CD8-positive, alpha-beta memory T cell (primary cell): ENCODE measurements at regions not wholly inside any gene's neighbourhood (a gene's known extent, or its start where the extent isn't known, plus 50 kb on each side); places are given as distances from the start of the nearest gene placed in this dataset.

Experiments
- CTCF ChIA-PET: fragments of 350-600 bp; sonication (Branson Sonifier 250); formaldehyde crosslinking; loops from one replicate; lab custom pipeline; 2021; ENCODE audit warnings: antibody characterized with exemption; lab: Charles Lee
- POLR2A ChIA-PET: fragments of 350-600 bp; sonication (Branson Sonifier 250); formaldehyde crosslinking; loops from one replicate; lab custom pipeline; 2021; ENCODE audit warnings: antibody characterized with exemption; lab: Charles Lee
- DNase-seq, 5 donors: peaks; one replicate each; pipeline versions ENCODE4 v3.0.0 to v3.0.0-alpha.2; 2020 to 2022; ENCODE audit warnings: mixed read lengths in 1 of 5
- H3K27ac ChIP-seq: one replicate; pipeline ENCODE4 v1.7.0; 2013; ENCODE audit warnings: low read depth, mild to moderate bottlenecking, low read length, moderate library complexity
- H3K27me3 ChIP-seq: 2 replicates; pipeline ENCODE4 v1.7.0; 2013; ENCODE audit warnings: low read length, mild to moderate bottlenecking; ENCODE audit not compliant: insufficient read depth, poor library complexity, severe bottlenecking
- H3K36me3 ChIP-seq: 2 replicates; pipeline ENCODE4 v1.7.0; 2013; ENCODE audit warnings: mild to moderate bottlenecking, low read length, moderate library complexity; ENCODE audit not compliant: insufficient read depth
- H3K4me1 ChIP-seq: 2 replicates; pipeline ENCODE4 v1.7.0; 2013; ENCODE audit warnings: mild to moderate bottlenecking, low read length, moderate library complexity; ENCODE audit not compliant: insufficient read depth
- H3K4me3 ChIP-seq: 2 replicates; pipeline ENCODE4 v1.7.0; 2013; ENCODE audit warnings: mild to moderate bottlenecking, low read length
- H3K9me3 ChIP-seq: 2 replicates; pipeline ENCODE4 v1.7.0; 2013; ENCODE audit warnings: mild to moderate bottlenecking, low read length
- H3K27ac Mint-ChIP-seq, 8 donors: one replicate each; pipeline ENCODE4 v1.8.0; 2020 to 2021; ENCODE audit warnings: mixed read lengths in 8 of 8, mild to moderate bottlenecking in 6 of 8, inconsistent platforms in 3 of 8, moderate library complexity in 3 of 8
- H3K27me3 Mint-ChIP-seq, 2 donors: one replicate each; pipeline ENCODE4 v1.8.0; 2020 to 2021; ENCODE audit warnings: mixed read lengths in 2 of 2, mild to moderate bottlenecking in 1 of 2, moderate library complexity in 1 of 2
- H3K36me3 Mint-ChIP-seq, 3 donors: one replicate each; pipeline ENCODE4 v1.8.0; 2020 to 2021; ENCODE audit warnings: mixed read lengths in 3 of 3, inconsistent platforms in 1 of 3, mild to moderate bottlenecking in 1 of 3
- H3K4me1 Mint-ChIP-seq, 3 donors: one replicate each; pipeline ENCODE4 v1.8.0; 2020 to 2021; ENCODE audit warnings: mixed read lengths in 3 of 3, inconsistent platforms in 1 of 3, mild to moderate bottlenecking in 1 of 3
- H3K4me3 Mint-ChIP-seq, 7 donors: one replicate each; pipeline ENCODE4 v1.8.0; 2020 to 2021; ENCODE audit warnings: mixed read lengths in 7 of 7, mild to moderate bottlenecking in 6 of 7, moderate library complexity in 4 of 7, inconsistent platforms in 2 of 7
- H3K9me3 Mint-ChIP-seq, 5 donors: one replicate each; pipeline ENCODE4 v1.8.0; 2020 to 2022; ENCODE audit warnings: mixed read lengths in 5 of 5, mild to moderate bottlenecking in 3 of 5, moderate library complexity in 2 of 5, inconsistent platforms in 1 of 5

DNA sequence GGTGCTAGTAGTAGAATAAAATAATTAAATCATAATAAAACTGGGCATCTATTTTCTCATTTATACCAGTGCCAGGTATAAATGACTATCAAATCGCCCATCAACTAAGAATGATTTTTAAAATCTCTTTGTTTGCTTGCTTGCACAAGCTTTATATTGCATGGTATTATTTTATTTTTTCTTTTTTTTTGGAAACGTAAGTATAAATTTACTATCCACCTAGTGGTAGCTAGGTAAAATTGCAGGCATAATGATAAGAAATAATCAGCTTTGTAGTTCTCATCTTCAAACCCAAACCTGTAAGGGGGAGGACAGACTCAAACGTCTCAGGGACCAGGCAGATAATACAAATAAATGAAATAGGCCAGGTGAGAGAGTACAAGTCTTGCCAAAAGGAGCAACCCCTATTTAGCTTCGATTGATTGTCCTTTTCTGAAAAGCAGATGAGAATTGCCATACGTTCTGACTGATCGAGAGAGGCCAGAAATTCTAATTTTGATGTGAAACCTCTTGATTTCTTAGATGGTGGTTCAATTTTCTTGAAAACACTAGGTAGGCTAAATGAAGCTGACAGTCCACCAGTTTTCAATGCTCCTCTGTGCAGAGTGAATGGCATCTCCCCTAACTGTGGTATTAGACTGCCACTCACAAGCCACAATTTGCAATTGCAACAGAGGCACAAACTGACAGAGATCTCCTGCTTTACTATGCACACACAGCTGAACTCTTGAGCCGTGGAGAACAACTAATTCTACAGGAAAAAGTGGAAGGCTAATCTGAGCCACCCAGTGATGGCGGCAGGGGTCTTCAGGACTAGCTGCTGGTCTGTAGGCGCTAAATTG, 189.3 kb downstream of the DACT1 start:
- Histone ChIP-seq H3K9me3 (no peaks in the 10 kb centered on the region), H3K4me1 (no peaks in the 10 kb centered on the region), H3K27ac (no peak overlapping the region), H3K27me3 (no peaks in the 10 kb centered on the region), H3K4me3 (no peak overlapping the region), H3K36me3 (no peaks in the 10 kb centered on the region)
- no peaks in the 10 kb centered on the region for H3K27me3 Mint-ChIP-seq
- H3K9me3 Mint-ChIP-seq, result peaks cover 2 to 10% (median 4%) of the 10 kb centered on the region in 5 donors
- H3K27ac Mint-ChIP-seq, result no peak overlapping the region
- no peak for DNase-seq
- no peaks in the 10 kb centered on the region for H3K4me1 Mint-ChIP-seq
- H3K36me3 Mint-ChIP-seq, result no peaks in the 10 kb centered on the region
- ChIA-PET POLR2A (no interaction called here), CTCF (no interaction called here)
- peak overlapping the region in 1 of 7 donors; percentile 16 for H3K4me3 Mint-ChIP-seq

- Histone ChIP-seq H3K27ac (no peak overlapping the region), H3K9me3 (no peaks in the 10 kb centered on the region), H3K4me3 (no peak overlapping the region), H3K4me1 (no peaks in the 10 kb centered on the region), H3K27me3 (no peaks in the 10 kb centered on the region), H3K36me3 (no peaks in the 10 kb centered on the region)
- no peak for DNase-seq
- Mint-ChIP-seq H3K4me3 (no peak overlapping the region), H3K9me3 (peaks cover 2 to 10% (median 4%) of the 10 kb centered on the region in 5 donors), H3K36me3 (no peaks in the 10 kb centered on the region), H3K4me1 (no peaks in the 10 kb centered on the region), H3K27ac (no peak overlapping the region), H3K27me3 (no peaks in the 10 kb centered on the region)
- ChIA-PET POLR2A (no interaction called here), CTCF (no interaction called here)
These were observed 190.5 kb downstream of the DACT1 start for GRCh38 chr14:58828298-58828697.

DNA sequence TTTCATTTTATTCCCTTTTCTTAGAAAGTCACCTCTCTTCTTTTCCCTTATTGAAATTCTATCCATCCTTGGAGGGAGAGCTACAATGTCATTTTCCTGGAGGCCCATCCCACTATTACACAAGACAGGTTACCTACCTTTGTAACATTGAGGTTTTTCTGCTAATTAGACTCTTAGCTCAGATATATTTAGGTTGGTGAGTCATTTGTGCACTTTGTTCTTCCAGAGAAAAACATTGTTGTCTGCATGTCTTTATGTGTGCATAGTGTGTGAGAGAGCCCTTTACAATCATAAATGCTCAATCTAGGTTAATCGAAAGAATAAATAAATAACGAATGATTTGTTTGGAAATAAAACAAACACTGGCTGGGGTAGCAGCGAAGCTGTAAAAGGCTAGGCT, 191.8 kb downstream of the DACT1 start:
- Mint-ChIP-seq H3K36me3 (no peaks in the 10 kb centered on the region), H3K4me3 (no peak overlapping the region), H3K9me3 (peaks cover 2 to 11% (median 4%) of the 10 kb centered on the region in 5 donors), H3K27me3 (no peaks in the 10 kb centered on the region), H3K27ac (peak overlapping the region in 1 of 8 donors; percentile 90), H3K4me1 (no peaks in the 10 kb centered on the region)
- CTCF ChIA-PET, result no interaction called here
- no peaks in the 10 kb centered on the region for H3K36me3 ChIP-seq
- H3K27me3 ChIP-seq, result no peaks in the 10 kb centered on the region
- no peaks in the 10 kb centered on the region for H3K9me3 ChIP-seq
- POLR2A ChIA-PET, result no interaction called here
- no peak for DNase-seq
- H3K4me3 ChIP-seq, result no peak overlapping the region
- no peak overlapping the region for H3K27ac ChIP-seq
- H3K4me1 ChIP-seq, result no peaks in the 10 kb centered on the region

GRCh38 chr14:58830121-58830520, 192.4 kb downstream of the DACT1 start:
- Mint-ChIP-seq H3K27ac (no peak overlapping the region), H3K9me3 (peaks cover 2 to 10% (median 3%) of the 10 kb centered on the region in 5 donors), H3K36me3 (no peaks in the 10 kb centered on the region), H3K27me3 (no peaks in the 10 kb centered on the region), H3K4me1 (no peaks in the 10 kb centered on the region), H3K4me3 (no peak overlapping the region)
- no peak for DNase-seq
- H3K27me3 ChIP-seq, result no peaks in the 10 kb centered on the region
- no peaks in the 10 kb centered on the region for H3K4me1 ChIP-seq
- H3K9me3 ChIP-seq, result no peaks in the 10 kb centered on the region
- no peak overlapping the region for H3K4me3 ChIP-seq
- POLR2A ChIA-PET, result no interaction called here
- no peak overlapping the region for H3K27ac ChIP-seq
- H3K36me3 ChIP-seq, result no peaks in the 10 kb centered on the region
- CTCF ChIA-PET, result no interaction called here

DNA sequence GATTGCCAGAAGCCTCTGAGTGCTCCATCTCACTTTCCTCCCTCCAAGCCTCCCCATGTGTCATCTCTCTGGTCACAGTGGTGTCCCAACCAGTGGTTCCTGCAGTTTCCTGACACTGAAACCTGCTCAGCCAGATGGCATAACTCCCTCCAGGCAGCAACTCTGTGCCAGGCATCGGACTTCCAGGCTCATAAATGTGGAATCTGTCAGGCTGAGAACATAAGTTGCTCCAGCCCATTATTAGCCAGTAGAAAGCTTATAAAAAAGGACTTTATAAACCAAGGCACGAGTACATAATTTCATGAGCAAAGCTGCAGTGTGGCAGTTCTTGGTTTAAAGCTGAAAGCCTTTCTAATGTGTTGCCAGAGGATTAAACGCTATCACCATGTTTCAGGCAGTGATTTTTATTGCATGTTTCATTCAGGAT, 194.3 kb downstream of the DACT1 start:
- no peak for DNase-seq
- no peak overlapping the region for H3K27ac Mint-ChIP-seq
- H3K4me3 ChIP-seq, result no peak overlapping the region
- H3K27me3 Mint-ChIP-seq, result no peaks in the 10 kb centered on the region
- no peak overlapping the region for H3K27ac ChIP-seq
- H3K36me3 ChIP-seq, result no peaks in the 10 kb centered on the region
- ChIA-PET CTCF (no interaction called here), POLR2A (no interaction called here)
- no peaks in the 10 kb centered on the region for H3K27me3 ChIP-seq
- peaks cover 2 to 8% (median 4%) of the 10 kb centered on the region in 5 donors for H3K9me3 Mint-ChIP-seq
- no peaks in the 10 kb centered on the region for H3K36me3 Mint-ChIP-seq
- no peaks in the 10 kb centered on the region for H3K4me1 ChIP-seq
- no peak overlapping the region for H3K4me3 Mint-ChIP-seq
- H3K9me3 ChIP-seq, result no peaks in the 10 kb centered on the region
- no peaks in the 10 kb centered on the region for H3K4me1 Mint-ChIP-seq

DNA sequence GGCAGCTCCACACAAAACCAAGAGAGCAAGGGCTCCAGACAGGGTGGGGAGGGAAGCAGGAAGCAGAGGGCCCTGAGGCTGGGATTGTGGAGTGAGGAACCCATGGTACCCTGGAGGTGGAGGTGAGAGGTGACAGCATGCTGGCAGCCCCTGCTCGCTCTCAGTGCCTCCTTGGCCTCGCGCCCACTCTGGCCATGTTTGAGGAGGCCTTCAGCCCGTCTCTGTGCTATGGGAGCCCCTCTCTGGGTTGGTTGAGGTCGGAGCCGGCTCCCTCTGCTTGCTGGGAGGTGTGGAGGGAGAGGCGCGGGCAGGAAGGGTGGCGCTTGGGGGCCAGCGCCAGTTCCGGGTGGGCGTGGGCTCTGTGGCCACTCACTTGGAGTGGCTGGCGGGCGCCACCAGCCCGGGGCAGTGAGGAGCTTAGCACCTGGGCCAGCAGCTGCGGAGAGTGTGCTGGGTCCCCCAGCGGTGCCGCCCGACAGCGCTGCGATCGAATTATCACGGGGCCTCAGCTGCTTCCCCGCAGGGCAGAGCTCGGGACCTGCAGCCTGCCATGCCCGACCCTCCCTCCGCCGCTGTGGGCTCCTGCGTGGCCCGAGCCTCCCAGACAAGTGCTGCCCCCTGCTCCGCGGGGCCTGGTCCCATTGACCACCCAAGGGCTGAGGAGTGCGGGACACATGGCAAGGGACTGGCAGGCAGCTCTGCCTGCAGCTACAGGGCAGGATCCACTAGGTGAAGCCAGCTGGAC, 196.0 kb downstream of the DACT1 start:
- DNase-seq, result no peak
- no peaks in the 10 kb centered on the region for H3K36me3 ChIP-seq
- H3K27me3 ChIP-seq, result no peaks in the 10 kb centered on the region
- H3K27ac ChIP-seq, result no peak overlapping the region
- H3K36me3 Mint-ChIP-seq, result no peaks in the 10 kb centered on the region
- H3K4me3 ChIP-seq, result no peak overlapping the region
- H3K4me1 ChIP-seq, result no peaks in the 10 kb centered on the region
- ChIA-PET POLR2A (no interaction called here), CTCF (no interaction called here)
- peaks cover 0 to 7% (median 0%) of the 10 kb centered on the region in 5 donors for H3K9me3 Mint-ChIP-seq
- H3K27me3 Mint-ChIP-seq, result no peaks in the 10 kb centered on the region
- no peaks in the 10 kb centered on the region for H3K4me1 Mint-ChIP-seq
- H3K9me3 ChIP-seq, result no peaks in the 10 kb centered on the region
- no peak overlapping the region for H3K27ac Mint-ChIP-seq
- H3K4me3 Mint-ChIP-seq, result no peak overlapping the region

- Histone ChIP-seq H3K9me3 (no peaks in the 10 kb centered on the region), H3K4me3 (no peak overlapping the region), H3K4me1 (no peaks in the 10 kb centered on the region), H3K27me3 (no peaks in the 10 kb centered on the region), H3K27ac (no peak overlapping the region), H3K36me3 (no peaks in the 10 kb centered on the region)
- Mint-ChIP-seq H3K27ac (no peak overlapping the region), H3K27me3 (peaks cover 0 to 2% of the 10 kb centered on the region in 2 donors), H3K9me3 (peaks cover 0 to 6% (median 0%) of the 10 kb centered on the region in 5 donors), H3K4me3 (no peak overlapping the region), H3K36me3 (no peaks in the 10 kb centered on the region), H3K4me1 (no peaks in the 10 kb centered on the region)
- no peak for DNase-seq
- ChIA-PET POLR2A (no interaction called here), CTCF (no interaction called here)
These were observed 198.7 kb downstream of the DACT1 start for GRCh38 chr14:58836303-58836974.

- Histone ChIP-seq H3K27me3 (no peaks in the 10 kb centered on the region), H3K9me3 (no peaks in the 10 kb centered on the region), H3K27ac (no peak overlapping the region), H3K4me3 (no peak overlapping the region), H3K4me1 (no peaks in the 10 kb centered on the region), H3K36me3 (no peaks in the 10 kb centered on the region)
- Mint-ChIP-seq H3K27me3 (peaks cover 0 to 2% of the 10 kb centered on the region in 2 donors), H3K4me1 (no peaks in the 10 kb centered on the region), H3K4me3 (no peak overlapping the region), H3K27ac (no peak overlapping the region), H3K36me3 (no peaks in the 10 kb centered on the region), H3K9me3 (peaks cover 0 to 6% (median 0%) of the 10 kb centered on the region in 5 donors)
- ChIA-PET POLR2A (no interaction called here), CTCF (no interaction called here)
- no peak for DNase-seq
These were observed 201.5 kb downstream of the DACT1 start for GRCh38 chr14:58839233-58839632.
